Liver (tissue), 8 donors: ENCODE measurements at regions not wholly inside any gene's neighbourhood (a gene's known extent, or its start where the extent isn't known, plus 50 kb on each side); places are given as distances from the start of the nearest gene placed in this dataset.

Experiments
- DNase-seq: peaks from one replicate; pipeline ENCODE4 v3.0.0-alpha.2; 2017; ENCODE audit warnings: low spot score
- H3K27ac ChIP-seq, 2 donors: one replicate each; pipeline ENCODE4 v1.7.0; 2013; ENCODE audit warnings: inconsistent platforms in 2 of 2, low read length in 2 of 2, control low read depth in 1 of 2, low read depth in 1 of 2, mild to moderate bottlenecking in 1 of 2
- H3K27me3 ChIP-seq, 4 donors: one replicate each; pipeline versions ENCODE4 v1.6.1 to v1.7.0; 2013; ENCODE audit warnings: low read length in 3 of 4, inconsistent platforms in 1 of 4, mild to moderate bottlenecking in 1 of 4, moderate library complexity in 1 of 4; ENCODE audit not compliant: control insufficient read depth in 4 of 4, insufficient read depth in 4 of 4
- H3K36me3 ChIP-seq, 4 donors: one replicate each; pipeline versions ENCODE4 v1.6.1 to v1.7.0; 2013; ENCODE audit warnings: low read length in 3 of 4, mild to moderate bottlenecking in 3 of 4, low read depth in 1 of 4, moderate library complexity in 1 of 4; ENCODE audit not compliant: control insufficient read depth in 4 of 4, insufficient read depth in 3 of 4
- H3K4me1 ChIP-seq, 4 donors: one replicate each; pipeline versions ENCODE4 v1.6.1 to v1.7.0; 2013; ENCODE audit warnings: low read length in 3 of 4, mild to moderate bottlenecking in 3 of 4, moderate library complexity in 1 of 4; ENCODE audit not compliant: control insufficient read depth in 4 of 4, insufficient read depth in 4 of 4
- H3K4me3 ChIP-seq, 3 donors: one replicate each; pipeline versions ENCODE4 v1.6.1 to v1.7.0; 2013; ENCODE audit warnings: low read length in 3 of 3, control low read depth in 1 of 3, low read depth in 1 of 3, mild to moderate bottlenecking in 1 of 3
- H3K9ac ChIP-seq, 2 donors: one replicate each; pipeline ENCODE4 v1.7.0; 2013; ENCODE audit warnings: low read length in 2 of 2, mild to moderate bottlenecking in 2 of 2, moderate library complexity in 2 of 2, control low read depth in 1 of 2, low read depth in 1 of 2
- H3K9me3 ChIP-seq, 4 donors: one replicate each; pipeline versions ENCODE4 v1.6.1 to v1.7.0; 2013; ENCODE audit warnings: low read length in 3 of 4; ENCODE audit not compliant: control insufficient read depth in 4 of 4
- EGR1 ChIP-seq, 2 donors: IDR thresholded peaks; 2 replicates each; pipeline ENCODE4 v1.6.1; 2016 to 2018; ENCODE audit warnings: antibody characterized with exemption in 2 of 2, low read depth in 2 of 2
- FOXA1 ChIP-seq: IDR thresholded peaks from 2 replicates; pipeline ENCODE4 v1.6.1; 2016; ENCODE audit warnings: antibody characterized with exemption
- FOXA2 ChIP-seq: IDR thresholded peaks from 2 replicates; pipeline ENCODE4 v1.6.1; 2016; ENCODE audit warnings: antibody characterized with exemption
- GABPA ChIP-seq, 2 donors: IDR thresholded peaks in 1 of 2; conservative IDR thresholded peaks in 1 of 2; 2 replicates each; pipeline ENCODE4 v1.6.1; 2016; ENCODE audit warnings: antibody characterized with exemption in 2 of 2, mild to moderate bottlenecking in 1 of 2, moderate library complexity in 1 of 2
- HNF4A ChIP-seq, 2 donors: conservative IDR thresholded peaks; 2 replicates each; pipeline ENCODE4 v1.6.1; 2016; ENCODE audit warnings: antibody characterized with exemption in 2 of 2, mild to moderate bottlenecking in 2 of 2
- HNF4G ChIP-seq: IDR thresholded peaks from 2 replicates; pipeline ENCODE4 v1.6.1; 2016; ENCODE audit warnings: antibody characterized with exemption
- JUND ChIP-seq, 2 donors: IDR thresholded peaks; 2 replicates each; pipeline ENCODE4 v1.6.1; 2016; ENCODE audit warnings: antibody characterized with exemption in 2 of 2
- MAX ChIP-seq: IDR thresholded peaks from 2 replicates; pipeline ENCODE4 v1.6.1; 2016; ENCODE audit warnings: antibody characterized with exemption
- NR2F2 ChIP-seq: IDR thresholded peaks from 2 replicates; pipeline ENCODE4 v1.6.1; 2016; ENCODE audit warnings: antibody characterized with exemption
- RAD21 ChIP-seq, 2 donors: IDR thresholded peaks; 2 replicates each; pipeline ENCODE4 v1.6.1; 2016; ENCODE audit warnings: antibody characterized with exemption in 2 of 2, mild to moderate bottlenecking in 2 of 2
- REST ChIP-seq: IDR thresholded peaks from 2 replicates; pipeline ENCODE4 v1.6.1; 2016; ENCODE audit warnings: antibody characterized with exemption, mild to moderate bottlenecking
- RXRA ChIP-seq, 2 donors: IDR thresholded peaks; 2 replicates each; pipeline ENCODE4 v1.6.1; 2017 to 2018; ENCODE audit warnings: antibody characterized with exemption in 2 of 2, mild to moderate bottlenecking in 1 of 2
- SP1 ChIP-seq: IDR thresholded peaks from 2 replicates; pipeline ENCODE4 v1.6.1; 2018; ENCODE audit warnings: antibody characterized with exemption, mild to moderate bottlenecking
- TAF1 ChIP-seq: conservative IDR thresholded peaks from 2 replicates; pipeline ENCODE4 v1.6.1; 2016; ENCODE audit warnings: antibody characterized with exemption, mild to moderate bottlenecking
- YY1 ChIP-seq: IDR thresholded peaks from 2 replicates; pipeline ENCODE4 v1.6.1; 2016; ENCODE audit warnings: antibody characterized with exemption, mild to moderate bottlenecking
- ZBTB33 ChIP-seq: IDR thresholded peaks from 2 replicates; pipeline ENCODE4 v1.6.1; 2016; ENCODE audit warnings: antibody characterized with exemption
- WGBS: extraction: QIAGEN DNeasy Blood & Tissue Kit; methylation state at CpG from one replicate; pipeline ENCODE4 v1.1.7; 2013; 5-methylcytosine and 5-hydroxymethylcytosine counted together
- TF ChIP-seq, protein P1 (sequence below): IDR thresholded peaks from 2 replicates; pipeline ENCODE4 v1.6.1; 2016; ENCODE audit warnings: antibody characterized with exemption
- TF ChIP-seq, protein P2 (sequence below): fragments of 150-350 bp; IDR thresholded peaks from 2 replicates; pipeline ENCODE4 v1.5.1; 2017; ENCODE audit warnings: improper control_type of control experiment, low read depth, low read length; ENCODE audit not compliant: missing input control
- donor health status: healthy.
- donor health status: healthy.
- donor health status: healthy.
- donor health status: healthy.
- donor health status: healthy.

DNA sequence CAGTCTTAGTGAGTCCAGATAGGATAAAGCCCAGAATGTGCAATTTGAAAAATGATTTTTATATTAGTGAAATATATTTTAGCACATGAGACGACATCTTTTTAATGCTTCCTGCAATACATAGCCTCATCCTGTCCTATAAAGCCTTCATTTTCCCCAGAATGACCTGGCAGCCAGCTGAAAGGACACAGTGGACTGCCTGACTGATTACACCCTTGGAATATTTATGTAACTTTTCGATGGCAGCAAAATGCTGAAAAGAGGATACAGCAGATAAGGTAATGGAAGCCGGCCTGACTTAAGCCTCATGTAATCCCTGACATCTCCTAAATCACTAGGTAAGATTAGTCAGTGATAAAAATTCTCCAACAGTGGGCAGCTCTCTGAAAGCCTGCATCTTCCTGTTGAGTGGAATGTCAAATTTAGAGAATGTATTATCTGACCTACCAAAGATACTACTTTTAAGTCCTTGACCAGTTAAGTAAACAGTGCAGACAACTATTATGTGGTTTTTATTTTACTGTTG, 210.7 kb upstream of the STEAP1 start:
- no peak for DNase-seq
- no peak overlapping the region for H3K9ac ChIP-seq
- H3K4me1 ChIP-seq, result no peaks in the 10 kb centered on the region
- WGBS, result 65% methylated on average over 3 of the region's 3 CpGs
- H3K36me3 ChIP-seq, result no peaks in the 10 kb centered on the region
- H3K9me3 ChIP-seq, result no peaks in the 10 kb centered on the region
- H3K27ac ChIP-seq, result no peak overlapping the region
- no peaks in the 10 kb centered on the region for H3K27me3 ChIP-seq
- no peak overlapping the region for H3K4me3 ChIP-seq
- no peak for TF ChIP-seq YY1

DNA sequence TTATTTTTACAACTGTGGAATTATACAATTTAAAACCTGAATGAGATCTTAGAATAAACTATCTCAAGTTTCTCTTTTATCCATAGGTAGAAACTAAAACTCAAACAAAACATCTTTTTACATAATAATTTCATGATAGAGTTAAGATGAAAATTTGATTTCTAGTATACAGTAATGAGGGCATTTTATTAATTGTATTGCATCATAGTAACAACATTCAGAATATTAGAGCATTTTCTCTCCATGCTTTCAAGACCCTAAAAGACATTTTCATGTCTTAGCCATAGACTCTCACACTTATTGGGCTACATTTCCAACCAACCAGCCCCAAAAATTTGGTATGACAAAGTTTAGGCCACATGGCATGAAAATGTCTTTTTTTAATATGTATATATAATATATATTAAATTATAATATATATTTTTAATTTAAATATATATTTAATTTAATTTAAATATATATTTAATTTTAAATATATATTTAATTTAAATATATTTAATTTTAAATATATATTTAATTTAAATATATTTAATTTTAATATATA, 195.7 kb upstream of the STEAP1 start:
- no peak overlapping the region for H3K4me3 ChIP-seq
- no peaks in the 10 kb centered on the region for H3K9me3 ChIP-seq
- no peak overlapping the region for H3K27ac ChIP-seq
- no peak for TF ChIP-seq FOXA1
- no peak for TF ChIP-seq MAX
- no peak for TF ChIP-seq YY1
- no peak for TF ChIP-seq ZBTB33
- TF ChIP-seq EGR1 (IDR thresholded peaks at IDR 0.05; ENCODE audit: low read depth in 2 of 2), result no peak
- TF ChIP-seq, protein P1, sequence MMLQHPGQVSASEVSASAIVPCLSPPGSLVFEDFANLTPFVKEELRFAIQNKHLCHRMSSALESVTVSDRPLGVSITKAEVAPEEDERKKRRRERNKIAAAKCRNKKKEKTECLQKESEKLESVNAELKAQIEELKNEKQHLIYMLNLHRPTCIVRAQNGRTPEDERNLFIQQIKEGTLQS, result no peak
- TF ChIP-seq HNF4G, result no peak
- no peak for TF ChIP-seq TAF1
- no peak for TF ChIP-seq NR2F2
- no peak for TF ChIP-seq RXRA (IDR thresholded peaks at IDR 0.05)
- TF ChIP-seq HNF4A (conservative IDR thresholded peaks at IDR 0.05), result no peak
- no peak for TF ChIP-seq FOXA2
- TF ChIP-seq RAD21 (IDR thresholded peaks at IDR 0.05), result no peak
- no peak for TF ChIP-seq REST
- TF ChIP-seq, protein P2, sequence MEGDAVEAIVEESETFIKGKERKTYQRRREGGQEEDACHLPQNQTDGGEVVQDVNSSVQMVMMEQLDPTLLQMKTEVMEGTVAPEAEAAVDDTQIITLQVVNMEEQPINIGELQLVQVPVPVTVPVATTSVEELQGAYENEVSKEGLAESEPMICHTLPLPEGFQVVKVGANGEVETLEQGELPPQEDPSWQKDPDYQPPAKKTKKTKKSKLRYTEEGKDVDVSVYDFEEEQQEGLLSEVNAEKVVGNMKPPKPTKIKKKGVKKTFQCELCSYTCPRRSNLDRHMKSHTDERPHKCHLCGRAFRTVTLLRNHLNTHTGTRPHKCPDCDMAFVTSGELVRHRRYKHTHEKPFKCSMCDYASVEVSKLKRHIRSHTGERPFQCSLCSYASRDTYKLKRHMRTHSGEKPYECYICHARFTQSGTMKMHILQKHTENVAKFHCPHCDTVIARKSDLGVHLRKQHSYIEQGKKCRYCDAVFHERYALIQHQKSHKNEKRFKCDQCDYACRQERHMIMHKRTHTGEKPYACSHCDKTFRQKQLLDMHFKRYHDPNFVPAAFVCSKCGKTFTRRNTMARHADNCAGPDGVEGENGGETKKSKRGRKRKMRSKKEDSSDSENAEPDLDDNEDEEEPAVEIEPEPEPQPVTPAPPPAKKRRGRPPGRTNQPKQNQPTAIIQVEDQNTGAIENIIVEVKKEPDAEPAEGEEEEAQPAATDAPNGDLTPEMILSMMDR, result no peak
- no peak for TF ChIP-seq JUND (IDR thresholded peaks at IDR 0.05)
- no peak for TF ChIP-seq GABPA (IDR thresholded peaks at IDR 0.05 in 1 of 2, conservative IDR thresholded peaks at IDR 0.05 in 1 of 2)
- no peak for TF ChIP-seq SP1
- DNase-seq, result no peak
- H3K4me1 ChIP-seq, result no peaks in the 10 kb centered on the region
- H3K27me3 ChIP-seq, result no peaks in the 10 kb centered on the region
- no peaks in the 10 kb centered on the region for H3K36me3 ChIP-seq
- H3K9ac ChIP-seq, result no peak overlapping the region
